HG03469 (cell line): ENCODE measurements at regions not wholly inside any gene's neighbourhood (a gene's known extent, or its start where the extent isn't known, plus 50 kb on each side); places are given as distances from the start of the nearest gene placed in this dataset.

ENCODE experiments used
- ATAC-seq: cut with Tn5 transposase; IDR thresholded peaks from one replicate; pipeline ENCODE4 v1.9.1; 2021; ENCODE audit warnings: mild to moderate bottlenecking, moderate library complexity, moderate number of reproducible peaks; ENCODE audit not compliant: unreplicated experiment

DNA sequence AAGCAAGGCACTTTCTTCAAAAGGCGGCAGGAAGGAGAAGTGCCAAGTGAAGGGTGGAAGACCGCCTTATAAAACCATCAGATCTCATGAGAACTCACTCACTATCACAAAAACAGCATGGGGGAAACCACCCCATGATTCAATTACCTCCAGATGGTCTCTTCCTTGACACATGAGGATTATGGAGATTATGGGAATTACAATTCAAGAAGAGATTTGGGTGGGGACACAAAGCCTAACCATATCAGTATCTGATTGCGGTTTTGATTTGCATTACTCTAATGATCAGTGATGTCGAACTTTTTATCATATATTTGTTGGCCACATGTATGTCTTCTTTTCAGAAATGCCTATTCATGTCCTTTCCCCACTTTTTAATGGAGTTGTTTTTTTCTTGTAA lies 549.3 kb upstream of the IL12A start:
- no peak for ATAC-seq

- ATAC-seq, result no peak
These were observed 547.4 kb upstream of the IL12A start for GRCh38 chr3:159441279-159441678.

- no peak for ATAC-seq
These were observed 545.4 kb upstream of the IL12A start for GRCh38 chr3:159443266-159443665.

- ATAC-seq, result no peak
These were observed 540.8 kb upstream of the IL12A start for GRCh38 chr3:159447841-159448240.

DNA sequence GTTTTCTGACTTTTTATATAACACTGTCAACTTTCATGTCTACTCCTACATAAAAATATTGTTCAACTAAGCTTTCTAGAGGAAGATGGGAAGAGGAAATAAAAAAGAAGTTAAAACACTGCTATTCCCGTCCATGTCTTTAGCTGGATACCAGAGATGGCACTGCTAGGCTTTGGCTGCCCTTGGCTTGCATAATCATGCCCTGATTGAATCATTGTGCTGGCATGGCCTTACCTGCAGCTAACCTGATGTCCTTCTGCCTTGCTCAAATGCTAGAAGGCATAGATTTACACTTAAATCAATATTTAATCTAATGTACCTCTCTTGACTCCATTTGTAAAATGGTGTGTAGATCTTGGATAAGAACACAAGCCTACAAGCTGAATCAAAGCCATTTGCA lies 539.7 kb upstream of the IL12A start:
- no peak for ATAC-seq

GRCh38 chr3:159451067-159451466 lies 537.6 kb upstream of the IL12A start:
- no peak for ATAC-seq

- no peak for ATAC-seq
These were observed 537.2 kb upstream of the IL12A start for GRCh38 chr3:159451482-159451881.

DNA sequence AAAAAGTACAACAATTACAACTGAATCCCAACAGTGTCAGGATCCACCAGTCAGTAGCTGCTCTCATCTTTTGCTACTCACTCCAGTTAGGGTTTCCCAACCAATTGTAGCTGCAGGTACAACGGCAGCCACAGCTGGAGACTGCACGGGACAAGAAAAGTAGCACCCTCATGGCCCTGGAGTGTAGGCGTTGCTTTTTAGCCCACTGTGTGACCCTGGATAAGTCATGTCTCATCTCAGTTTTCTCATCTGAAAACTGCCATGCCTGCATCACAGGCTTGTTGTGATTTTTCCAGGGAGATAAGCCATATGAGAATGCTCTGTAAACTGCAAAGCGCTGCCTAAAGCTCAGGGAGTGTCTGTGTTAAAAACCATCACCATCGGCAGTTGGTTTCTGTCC lies 535.6 kb upstream of the IL12A start:
- no peak for ATAC-seq

DNA sequence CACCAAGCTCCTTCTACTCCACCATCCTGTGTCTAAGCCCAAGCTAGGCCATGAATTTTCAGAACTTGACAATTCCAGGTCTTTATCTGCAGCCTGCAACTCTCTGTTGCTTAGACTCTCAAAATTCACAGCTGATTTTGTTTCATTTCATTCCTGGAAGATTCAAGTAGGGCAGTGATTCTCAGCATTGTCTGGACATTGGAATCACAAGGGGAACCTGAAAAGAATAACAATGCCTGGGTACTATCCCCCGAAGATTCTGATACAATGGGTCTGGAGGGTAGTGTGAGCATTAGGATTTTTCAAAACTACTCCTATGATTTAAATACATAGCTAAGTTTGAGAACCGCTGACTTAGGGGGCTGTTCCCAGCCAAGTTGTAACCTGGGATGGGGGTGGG lies 534.7 kb upstream of the IL12A start:
- ATAC-seq, result no peak

- no peak for ATAC-seq
These were observed 532.9 kb upstream of the IL12A start for GRCh38 chr3:159455741-159456181.

- ATAC-seq, result no peak
These were observed 530.6 kb upstream of the IL12A start for GRCh38 chr3:159458010-159458409.

GRCh38 chr3:159458982-159459381 lies 529.7 kb upstream of the IL12A start:
- no peak for ATAC-seq

- ATAC-seq, result no peak
These were observed 516.0 kb upstream of the IL12A start for GRCh38 chr3:159472611-159473010.

- ATAC-seq, result no peak
These were observed 515.4 kb upstream of the IL12A start for GRCh38 chr3:159473206-159473605.

DNA sequence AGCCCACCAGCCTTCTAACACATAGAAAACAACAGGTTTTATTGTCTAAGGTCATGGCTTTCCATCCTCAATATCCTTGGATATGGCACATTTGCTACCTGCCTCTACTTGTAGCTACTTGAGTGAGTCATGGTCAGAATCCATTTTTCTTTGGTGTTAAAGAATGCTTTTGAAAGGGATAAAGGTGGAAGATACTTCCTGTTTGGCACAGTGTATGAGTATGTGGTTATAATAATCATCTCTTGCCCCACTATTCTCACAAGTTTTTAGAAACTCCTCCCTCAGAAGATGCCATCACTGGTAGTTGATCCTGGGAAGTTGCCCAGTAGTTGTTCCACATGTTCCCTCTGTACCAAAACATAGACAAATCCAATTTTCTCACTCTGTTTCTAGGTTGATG lies 508.6 kb upstream of the IL12A start:
- no peak for ATAC-seq

GRCh38 chr3:159482241-159482993 lies 506.2 kb upstream of the IL12A start:
- no peak for ATAC-seq

- no peak for ATAC-seq
These were observed 505.7 kb upstream of the IL12A start for GRCh38 chr3:159482994-159483367.

DNA sequence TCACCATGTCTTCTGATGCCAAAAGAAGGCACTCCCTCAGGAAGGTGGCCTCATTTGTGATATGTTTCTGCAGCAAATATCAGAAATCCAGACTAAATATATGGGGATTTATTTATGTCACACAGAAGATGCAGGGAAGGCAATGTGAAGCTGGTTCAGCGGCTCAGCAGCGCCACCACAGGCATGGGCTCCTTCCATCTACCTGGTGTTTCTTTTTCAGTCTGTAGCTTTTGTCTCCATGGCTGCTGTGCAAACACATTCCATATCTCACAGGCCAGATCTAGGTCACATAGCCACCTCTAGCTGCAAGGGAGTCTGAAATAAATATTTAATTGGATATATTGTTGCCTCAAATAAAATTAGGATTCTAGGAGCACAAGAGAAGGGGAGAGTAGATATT lies 502.1 kb upstream of the IL12A start:
- ATAC-seq, result no peak

DNA sequence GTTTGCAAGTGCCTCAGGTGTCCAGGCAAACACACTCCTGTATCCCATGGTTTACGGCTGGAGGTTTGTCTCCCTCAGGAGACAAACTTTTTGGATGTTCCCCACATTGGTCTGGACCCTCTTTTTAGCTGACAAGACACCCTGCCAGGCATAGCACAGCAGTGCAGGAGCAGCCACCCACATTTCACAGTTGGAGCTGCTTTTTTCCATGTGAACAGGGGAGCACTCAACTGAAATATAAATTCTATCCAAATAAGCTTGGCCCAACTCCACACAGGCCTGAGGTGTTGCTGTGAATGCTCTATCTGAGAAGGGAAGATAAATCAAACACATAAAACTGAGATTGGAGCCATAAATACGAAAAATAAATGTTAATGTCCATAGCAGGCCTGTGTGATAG lies 501.3 kb upstream of the IL12A start:
- ATAC-seq, result no peak

DNA sequence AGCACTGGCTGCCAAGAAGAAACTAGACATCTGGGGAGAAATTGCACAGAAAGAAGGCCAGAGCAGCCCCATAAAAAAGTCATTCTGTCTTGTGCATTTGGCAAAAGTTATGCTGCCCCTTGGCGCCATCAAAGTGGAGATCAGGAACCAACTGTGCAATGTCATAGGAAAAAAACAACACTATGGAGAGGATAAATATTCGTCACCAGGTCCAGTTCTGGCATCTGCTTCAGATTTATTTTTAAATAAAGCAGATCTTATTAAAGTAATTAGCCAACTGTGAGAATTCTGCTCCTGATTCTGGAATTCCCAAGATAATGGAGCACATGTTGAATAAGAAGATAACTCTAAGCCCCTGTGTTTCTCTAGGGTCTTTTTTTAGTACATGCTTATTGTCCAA lies 500.0 kb upstream of the IL12A start:
- ATAC-seq, result no peak

- no peak for ATAC-seq
These were observed 491.3 kb upstream of the IL12A start for GRCh38 chr3:159497361-159497760.

GRCh38 chr3:159499031-159499793 lies 489.4 kb upstream of the IL12A start:
- ATAC-seq, result no peak
